SKM-1 (cell line): ENCODE measurements at regions not wholly inside any gene's neighbourhood (a gene's known extent, or its start where the extent isn't known, plus 50 kb on each side); places are given as distances from the start of the nearest gene placed in this dataset.
"Not testable (repeated sequence)": the region's sequence is repeated elsewhere in the genome, so short reads cannot be mapped to it uniquely, and the experiment has no call there.

Experiments used
- DNase-seq: peaks from one replicate; lab custom pipeline; 2025; ENCODE audit not compliant: unreplicated experiment; lab: John Stamatoyannopoulos, UW

DNA sequence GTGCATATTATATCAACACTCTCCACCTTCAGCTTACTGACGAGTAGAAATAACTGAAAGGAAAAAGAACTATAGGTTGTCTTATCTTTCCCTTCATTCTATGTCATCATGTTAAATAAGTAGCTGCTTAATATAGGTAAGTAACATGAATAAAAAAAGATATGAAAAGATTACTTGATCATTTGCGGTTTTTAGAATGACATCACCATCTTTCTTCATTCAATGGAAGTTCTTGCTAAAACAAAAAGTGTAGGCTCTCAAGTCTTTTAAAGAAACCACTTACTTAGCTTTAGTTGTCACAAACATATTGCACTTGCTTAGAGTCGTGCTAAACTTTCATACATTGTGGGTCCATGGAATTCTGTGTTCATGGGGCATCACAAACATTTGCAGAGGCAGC is 331.1 kb upstream of the DEPDC1 start:
- no peak for DNase-seq

DNA sequence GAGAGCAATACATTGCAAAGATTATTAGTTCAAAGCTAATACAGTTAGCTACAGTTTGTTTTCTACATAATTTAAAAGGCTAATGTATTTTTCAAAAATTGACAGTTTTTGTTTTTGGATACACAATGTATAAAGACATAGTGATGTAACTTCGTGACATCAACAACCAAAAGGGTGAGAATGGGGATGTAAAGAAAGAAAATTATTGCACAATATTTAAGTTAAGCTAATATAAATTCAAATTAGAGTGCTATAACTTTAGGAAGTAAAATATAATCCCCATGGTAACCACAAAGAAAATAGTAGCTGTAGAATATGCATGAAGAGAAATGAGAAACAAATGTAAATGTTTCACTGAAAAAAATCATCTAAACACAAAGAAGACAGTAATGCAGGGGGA is 334.4 kb upstream of the DEPDC1 start:
- DNase-seq = no peak

DNA sequence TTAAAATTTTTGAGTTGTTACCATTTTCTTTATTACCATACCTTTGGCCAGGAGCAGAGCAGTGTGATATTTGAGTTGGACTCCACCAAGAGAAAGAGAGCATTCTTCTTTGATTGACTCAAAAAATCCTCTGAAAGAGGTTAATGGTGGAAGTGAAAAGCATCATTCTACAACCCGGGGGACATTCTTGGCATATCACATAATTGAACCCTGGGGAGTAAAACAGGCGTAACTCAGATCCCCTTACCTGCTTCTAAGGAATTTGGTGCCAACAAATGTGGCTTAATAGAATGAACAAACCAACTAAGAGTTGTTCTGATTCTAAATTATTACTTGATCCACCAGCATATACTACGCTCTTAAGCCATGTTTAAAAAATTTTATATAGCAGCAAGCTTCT is 351.1 kb upstream of the DEPDC1 start:
- no peak for DNase-seq

DNA sequence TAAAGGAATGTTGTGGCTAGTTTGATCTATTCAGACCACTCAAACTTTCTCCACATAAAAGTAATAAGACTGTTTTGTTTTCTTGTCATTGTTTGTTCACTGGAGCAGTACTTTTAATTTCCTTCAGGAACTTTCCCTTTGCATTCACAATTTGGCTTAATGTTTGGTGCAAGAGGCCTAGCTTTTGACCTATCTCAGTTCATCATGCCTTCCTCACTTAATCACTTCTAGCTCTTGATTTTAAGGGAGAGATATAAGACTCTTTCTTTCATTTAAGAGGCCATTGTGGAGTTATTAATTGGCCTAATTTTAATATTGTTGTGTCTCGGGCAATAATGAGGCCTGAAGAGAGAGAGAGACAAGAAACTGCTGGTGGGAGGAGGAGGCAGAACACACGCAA is 371.7 kb upstream of the DEPDC1 start:
- no peak for DNase-seq

DNA sequence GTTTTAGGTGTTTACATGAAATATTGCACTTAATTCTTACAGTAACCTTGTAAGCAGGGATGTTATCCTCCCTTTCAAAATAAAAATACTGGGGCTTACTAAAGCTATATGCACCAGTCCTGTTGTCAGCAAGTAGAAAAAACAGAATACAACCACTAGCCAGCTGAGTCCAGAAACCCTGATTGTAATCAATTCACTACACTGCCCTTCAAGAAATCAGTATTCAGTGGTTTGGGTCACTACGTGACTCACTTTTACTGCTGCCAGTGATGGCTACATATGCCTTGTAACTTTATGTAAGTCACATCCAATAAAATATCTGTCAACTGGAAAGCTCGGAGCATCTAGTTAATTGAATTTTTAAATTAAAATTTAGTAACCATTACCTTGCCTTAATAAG is 376.3 kb upstream of the DEPDC1 start:
- no peak for DNase-seq

DNA sequence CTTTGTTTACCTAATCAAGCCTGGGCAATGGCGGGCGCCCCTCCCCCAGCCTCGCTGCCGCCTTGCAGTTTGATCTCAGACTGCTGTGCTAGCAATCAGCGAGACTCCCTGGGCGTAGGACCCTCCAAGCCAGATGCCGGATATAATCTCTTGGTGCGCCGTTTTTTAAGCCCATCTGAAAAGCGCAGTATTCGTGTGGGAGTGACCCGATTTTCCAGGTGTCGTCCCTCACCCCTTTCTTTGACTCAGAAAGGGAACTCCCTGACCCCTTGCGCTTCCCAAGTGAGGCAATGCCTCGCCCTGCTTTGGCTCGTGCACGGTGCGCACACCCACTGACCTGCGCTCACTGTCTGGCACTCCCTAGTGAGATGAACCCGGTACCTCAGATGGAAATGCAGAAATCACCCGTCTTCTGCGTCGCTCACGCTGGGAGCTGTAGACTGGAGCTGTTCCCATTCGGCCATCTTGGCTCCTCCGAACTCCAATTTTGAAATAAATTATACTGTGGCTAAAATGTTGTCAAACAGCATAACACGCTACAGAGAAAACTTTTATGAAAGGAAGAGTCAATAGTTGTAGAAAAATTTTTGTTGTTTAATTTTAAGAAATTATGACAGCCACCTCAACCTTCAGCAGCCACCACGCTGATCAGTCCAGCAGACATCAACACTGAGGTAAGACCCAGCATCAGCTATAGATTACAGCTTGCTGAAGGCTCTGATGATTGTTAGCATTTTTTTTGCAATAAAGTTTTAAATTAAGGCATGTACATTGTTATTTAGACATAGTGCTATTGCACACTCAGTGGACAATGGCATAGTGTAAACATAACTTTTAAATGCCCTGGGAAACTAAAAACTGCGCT is 384.7 kb upstream of the DEPDC1 start:
- not testable (repeated sequence) for DNase-seq

DNA sequence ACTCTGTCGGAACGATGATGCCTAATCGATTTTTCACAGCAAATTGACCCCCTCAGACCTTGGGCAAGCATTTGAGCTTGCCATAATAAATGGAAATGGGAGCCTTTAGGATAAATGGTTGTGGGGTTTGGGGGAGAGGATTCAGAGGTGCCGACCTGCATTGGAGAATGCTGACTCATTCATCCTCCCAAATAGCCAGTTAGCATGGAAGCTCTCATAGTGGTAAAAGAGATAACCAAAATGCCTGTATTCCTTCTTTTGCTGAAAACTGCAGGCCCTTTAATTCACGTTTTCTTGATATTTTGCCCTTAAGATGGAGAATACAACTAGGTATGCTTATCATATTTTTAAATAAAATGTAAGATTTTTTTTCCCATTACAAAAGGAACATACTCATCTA is 392.6 kb upstream of the DEPDC1 start:
- DNase-seq = no peak

DNA sequence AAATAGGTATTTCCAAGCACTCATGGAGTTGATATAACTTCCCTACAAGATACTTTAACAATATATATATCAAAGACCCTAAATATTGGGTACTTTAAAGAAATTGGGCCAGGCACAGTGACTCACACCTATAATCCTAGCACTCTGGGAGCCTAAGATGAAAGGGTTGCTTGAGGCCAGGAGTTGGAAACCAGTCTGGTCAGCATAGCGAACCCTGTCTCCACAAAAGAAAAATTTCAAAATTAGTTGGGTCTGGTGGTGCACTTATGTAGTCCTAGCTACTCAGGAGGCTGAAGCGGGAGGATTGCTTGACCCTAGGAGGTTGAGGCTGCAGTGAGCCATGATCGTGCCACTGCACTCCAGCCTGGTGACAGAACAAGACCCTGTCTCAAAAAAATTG is 393.9 kb upstream of the DEPDC1 start:
- no peak for DNase-seq

DNA sequence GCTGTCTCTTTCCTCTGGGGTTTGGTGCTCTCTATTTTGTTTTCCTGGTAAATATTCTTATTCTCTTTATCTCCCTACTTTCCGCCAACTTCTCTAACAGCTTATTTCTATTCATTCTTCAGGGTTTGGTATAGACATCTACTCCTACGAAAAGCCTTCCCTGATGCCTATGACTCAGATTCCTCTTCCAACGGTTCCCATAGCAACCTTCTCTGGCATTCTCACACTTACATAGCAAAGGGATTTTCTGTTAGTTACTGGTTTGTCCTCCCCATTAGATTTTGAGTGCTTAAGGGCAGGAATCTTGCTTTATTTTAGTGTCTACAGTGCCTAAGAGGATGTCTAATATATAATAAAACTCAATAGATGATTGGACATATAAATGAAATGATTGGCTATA is 407.6 kb upstream of the DEPDC1 start:
- no peak for DNase-seq

DNA sequence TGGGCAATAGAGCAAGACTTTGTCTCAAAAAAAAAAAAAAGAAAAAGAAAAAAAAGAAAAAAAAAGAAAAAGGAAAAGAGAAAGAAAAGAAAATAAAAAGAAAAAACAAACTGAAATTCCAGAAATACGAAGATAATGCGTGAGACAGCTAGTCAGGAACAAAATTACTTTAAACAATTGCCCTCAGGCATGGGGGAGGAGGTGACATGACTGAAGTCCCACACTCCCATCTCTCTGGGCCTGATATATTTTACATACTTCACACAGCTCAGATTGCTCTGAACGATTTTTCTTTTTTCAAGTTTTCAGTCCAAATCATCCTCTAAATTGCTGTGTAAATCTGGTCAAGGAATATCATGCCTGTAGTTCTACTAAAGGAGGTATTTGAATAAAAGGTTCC is 409.5 kb upstream of the DEPDC1 start:
- no peak for DNase-seq

DNA sequence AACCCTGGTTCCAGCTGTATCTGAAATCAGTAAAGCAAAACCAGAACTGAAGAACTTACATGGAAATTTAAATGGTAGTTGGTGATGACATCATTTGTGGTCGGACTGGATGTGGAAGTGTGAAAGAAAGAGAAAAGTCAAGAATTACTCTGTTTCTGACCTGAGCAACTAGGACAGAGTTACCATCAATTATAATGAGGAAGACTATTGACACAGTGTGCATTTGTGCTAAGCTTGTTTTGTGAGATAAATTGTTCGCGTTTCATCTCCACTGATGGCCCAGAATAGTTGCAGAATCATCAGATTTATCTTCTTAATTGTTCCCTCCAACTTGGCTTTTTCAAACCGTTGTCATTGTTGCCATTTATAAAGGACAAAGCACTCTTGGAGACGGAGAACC is 410.6 kb upstream of the DEPDC1 start:
- DNase-seq = no peak

DNA sequence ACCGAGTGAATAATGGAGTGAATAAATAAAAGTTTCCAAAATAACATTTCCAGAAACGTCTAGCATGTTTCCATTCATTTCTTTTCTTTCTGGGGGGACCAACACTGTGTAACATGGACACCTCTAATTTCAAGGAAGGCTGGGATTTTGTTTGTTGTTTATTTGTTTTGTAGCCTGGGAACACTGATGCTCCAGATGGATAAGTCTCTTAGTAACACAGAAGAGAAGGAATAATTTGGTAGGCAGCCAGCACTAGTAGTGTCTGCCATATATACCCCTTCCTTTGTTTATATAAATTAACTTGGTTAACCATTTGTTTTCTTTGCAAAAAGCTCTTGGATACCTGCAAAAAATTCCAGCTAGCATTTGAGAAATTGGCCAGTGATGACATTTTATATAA is 411.4 kb upstream of the DEPDC1 start:
- DNase-seq = no peak

DNA sequence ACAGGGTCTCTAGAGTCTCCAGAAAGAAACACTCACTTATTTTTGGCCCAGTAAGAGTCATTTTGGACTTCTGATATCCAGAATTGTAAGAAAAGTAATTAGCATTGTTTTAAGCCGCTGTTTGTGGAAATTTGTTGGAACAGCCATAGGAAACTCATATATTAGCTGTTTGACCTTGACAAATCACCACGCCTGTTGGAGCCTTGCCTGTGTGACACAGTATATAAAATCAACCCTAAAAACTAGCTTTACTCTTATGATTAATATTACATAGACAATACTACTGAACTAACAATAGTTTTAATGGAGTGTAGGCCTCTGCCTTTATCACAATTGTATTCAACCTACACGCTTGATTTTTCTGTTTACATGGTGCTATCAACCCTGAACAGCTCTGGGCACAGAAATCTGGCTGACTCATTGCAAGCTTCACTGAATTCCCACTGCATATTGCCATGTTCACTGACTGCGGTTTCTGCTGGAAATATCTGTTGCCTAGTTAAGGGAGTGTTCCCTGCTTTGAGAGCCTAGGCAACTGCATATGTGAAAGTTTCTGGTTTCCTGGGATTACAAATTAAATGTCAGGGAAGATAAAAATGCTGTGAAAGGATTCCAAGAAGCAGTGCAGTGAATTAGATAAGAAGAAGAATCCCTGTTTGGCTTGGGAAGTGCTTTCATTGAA is 419.5 kb upstream of the DEPDC1 start:
- no peak for DNase-seq

DNA sequence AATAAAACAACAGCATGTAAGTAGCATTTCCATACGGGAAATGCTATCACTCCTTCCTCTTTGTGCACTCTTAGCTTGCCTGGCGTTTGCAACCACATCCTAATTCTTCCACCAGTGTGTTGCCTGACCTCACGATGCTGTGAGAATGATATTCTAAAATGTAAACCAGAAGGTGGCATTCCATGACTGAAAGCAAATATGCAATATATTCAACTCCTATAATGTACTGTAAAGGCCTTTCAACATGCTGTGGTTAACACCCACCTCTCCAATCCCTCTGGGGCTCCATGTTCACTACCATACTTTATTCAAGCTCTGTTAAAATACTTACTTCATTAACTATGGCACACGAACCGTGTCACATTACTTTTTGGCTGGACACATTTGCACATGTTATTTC is 420.6 kb upstream of the DEPDC1 start:
- DNase-seq = no peak

DNA sequence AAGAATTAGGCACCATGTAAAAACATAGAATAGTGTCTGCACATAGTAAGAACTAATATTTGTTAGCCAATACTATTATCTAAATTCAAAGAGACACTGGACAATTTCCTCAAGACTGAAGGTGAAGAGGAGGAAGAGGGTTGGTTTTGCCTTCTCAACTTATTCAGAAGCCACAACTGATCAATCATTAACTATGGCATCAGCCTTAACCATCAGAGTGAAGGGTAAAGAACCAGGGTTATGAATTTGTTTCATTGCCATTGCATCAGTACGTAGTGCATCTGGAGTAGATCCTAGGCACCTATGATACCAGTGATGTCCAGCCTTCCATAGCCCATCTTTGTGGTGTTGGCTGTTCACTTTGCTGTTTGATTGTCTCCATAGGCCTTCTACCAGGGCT is 421.7 kb upstream of the DEPDC1 start:
- no peak for DNase-seq

DNA sequence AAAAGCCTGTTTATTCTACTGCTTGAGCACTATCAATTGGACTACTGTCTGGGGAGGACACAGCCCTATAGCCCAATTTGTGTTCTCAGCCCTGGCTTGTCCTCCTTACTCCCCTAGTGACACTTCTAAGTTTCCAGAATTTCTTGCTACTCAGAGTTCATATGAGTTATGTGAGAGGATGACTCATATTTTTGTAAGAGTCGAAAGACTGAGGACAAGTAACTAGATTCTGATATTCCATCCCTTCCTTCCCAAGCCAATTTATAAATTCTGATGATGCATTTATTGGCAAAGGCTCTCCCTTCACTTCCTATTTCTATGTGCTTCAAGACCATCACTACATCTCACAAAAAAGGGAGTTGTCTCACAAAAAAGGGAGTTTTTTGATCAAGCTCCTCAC is 422.2 kb upstream of the DEPDC1 start:
- DNase-seq = no peak

DNA sequence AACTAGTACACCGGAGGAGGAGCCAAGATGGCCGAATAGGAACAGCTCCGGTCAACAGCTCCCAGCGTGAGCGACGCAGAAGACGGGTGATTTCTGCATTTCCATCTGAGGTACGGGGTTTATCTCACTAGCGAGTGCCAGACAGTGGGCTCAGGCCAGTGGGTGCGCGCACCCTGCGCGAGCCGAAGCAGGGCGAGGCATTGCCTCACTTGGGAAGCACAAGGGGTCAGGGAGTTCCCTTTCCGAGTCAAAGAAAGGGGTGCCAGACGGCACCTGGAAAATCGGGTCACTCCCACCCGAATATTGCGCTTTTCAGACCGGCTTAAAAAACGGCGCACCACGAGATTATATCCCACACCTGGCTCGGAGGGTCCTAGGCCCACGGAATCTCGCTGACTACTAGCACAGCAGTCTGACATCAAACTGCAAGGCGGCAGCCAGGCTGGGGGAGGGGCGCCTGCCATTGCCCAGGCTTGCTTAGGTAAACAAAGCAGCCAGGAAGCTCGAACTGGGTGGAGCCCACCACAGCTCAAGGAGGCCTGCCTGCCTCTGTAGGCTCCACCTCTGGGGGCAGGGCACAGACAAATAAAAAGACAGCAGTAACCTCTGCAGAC is 426.7 kb upstream of the DEPDC1 start:
- DNase-seq = not testable (repeated sequence)

DNA sequence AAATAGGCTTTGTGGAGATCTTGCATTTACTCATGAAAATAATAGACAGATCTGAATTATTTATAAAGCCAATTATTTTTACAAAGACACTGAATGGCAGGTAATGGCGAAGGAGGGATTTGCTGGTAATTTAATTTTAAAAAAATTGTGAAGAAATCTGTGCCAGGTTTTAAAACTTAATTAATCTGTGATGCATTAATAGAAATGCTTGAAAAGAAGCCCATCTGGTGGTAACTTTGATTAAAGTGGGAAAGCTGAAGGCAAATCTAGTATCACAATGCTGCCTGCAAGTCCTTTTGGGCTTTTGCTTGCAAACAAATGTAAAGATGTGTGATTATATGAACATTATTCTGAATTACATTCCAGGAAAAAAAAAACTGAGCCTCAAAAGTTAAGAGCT is 433.2 kb upstream of the DEPDC1 start:
- no peak for DNase-seq

DNA sequence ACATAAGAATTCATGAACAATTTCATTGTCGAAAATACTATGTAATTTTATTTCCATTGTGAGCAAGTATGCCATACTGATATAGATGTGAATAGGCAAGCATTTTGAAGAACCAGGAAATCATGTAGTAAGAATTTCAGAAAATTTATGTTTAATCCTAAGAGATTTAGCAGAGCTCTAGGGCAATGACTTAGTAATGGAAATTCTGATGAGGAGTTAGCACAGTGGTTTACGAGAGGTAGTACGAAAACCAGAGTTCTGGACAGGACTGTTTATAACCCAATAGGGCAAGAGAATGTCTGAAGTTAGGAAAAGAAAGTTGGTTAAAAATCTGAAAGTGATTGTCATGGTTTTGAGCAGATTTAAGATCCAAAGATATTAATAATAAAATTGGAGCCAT is 439.6 kb upstream of the DEPDC1 start:
- no peak for DNase-seq

DNA sequence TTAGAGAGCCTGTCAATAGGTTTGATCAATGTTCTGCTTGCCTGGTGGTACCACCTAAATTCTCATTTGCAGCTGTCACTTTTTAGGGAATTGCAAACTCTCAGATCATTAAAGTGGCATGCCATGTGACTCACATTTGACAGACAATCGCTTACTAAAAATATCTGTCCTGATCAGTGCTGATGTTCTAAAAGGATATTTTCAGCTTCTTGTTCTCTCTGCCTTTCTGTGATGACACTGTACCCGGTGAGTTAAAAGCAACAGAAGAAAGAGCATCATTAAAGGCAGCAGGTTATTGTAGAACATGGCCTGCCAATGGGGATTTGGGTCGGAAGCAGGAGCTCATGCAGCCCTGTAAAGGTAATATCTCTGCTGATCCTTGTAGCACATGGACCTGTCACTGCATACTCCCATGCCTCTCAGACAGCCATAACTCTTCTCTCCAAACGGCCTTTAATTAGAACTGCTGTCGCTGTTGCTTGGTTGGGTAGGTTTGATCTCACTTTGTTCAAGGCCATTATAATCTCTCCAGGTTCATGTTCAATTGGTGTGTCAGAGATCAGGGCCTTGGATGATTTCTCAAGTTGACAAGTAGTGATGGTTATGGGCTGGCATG is 441.3 kb upstream of the DEPDC1 start:
- no peak for DNase-seq

DNA sequence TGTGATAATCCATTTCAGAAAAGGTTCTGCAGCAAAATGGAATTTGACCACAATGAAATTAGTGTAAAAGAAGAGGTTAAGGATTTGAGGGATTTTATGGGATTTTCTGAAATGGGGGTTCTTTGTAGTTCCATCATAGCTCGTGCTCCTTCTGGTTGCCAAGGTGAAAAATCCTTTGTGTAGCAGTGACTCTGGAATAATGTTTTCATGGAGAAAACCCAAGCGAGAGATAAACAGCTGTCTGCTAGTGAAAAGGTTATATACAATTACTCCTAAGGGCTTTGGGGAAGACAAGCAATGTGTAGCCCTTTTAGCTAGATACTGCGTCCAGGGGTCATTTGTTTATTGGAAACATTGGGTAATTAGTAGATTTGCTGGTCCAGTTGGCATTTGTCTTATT is 453.2 kb upstream of the DEPDC1 start:
- no peak for DNase-seq

DNA sequence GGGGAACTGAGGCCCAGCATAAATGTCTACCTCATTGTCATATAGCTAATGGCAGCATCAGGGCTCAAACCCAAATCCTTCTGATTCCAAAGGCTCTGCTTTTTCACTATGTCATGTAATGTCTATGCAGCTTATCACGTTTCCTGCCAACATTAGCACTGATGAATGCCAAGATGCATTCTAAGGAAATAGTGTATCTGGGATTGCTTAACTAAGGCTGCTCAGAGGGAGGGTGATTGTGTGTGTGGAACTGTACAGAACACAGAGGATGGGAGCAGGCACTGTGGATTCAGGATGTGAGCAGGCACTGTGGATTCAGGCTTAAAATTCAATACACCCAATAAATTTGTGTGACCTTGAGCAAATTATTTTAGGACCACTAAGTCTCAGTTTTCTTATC is 456.4 kb upstream of the DEPDC1 start:
- DNase-seq = no peak
